ENCODE measurements at regions not wholly inside any gene's neighbourhood (a gene's known extent, or its start where the extent isn't known, plus 50 kb on each side); places are given as distances from the start of the nearest gene placed in this dataset.

DNA sequence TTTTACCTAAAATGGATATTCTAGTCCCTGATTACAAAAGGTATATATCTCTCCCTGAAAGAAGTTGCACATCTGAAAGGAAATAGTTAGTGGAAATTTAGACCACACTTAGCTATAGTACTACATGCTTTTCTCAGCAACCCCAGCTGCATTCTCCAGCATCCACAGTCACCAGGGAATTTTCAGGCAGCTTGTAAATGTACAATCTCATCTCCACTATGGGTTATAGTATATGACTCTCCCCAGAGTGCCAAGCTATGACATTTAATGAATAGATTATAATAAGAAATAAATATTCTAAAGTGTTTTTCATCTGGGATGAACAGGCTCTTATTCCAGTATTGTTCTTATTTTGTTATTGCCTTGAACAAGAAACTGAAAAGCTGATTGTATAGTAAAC is 197.6 kb upstream of the HNRNPA3 start:
- Mint-ChIP-seq H3K27ac (no peak overlapping the region), H3K4me3 (no peak overlapping the region), H3K36me3 (no peaks in the 10 kb centered on the region), H3K9me3 (no peaks in the 10 kb centered on the region), H3K27me3 (ENCODE audit: low read depth) (no peaks in the 10 kb centered on the region), H3K4me1 (no peaks in the 10 kb centered on the region)
- DNase-seq (ENCODE audit: low spot score) (no peak), ATAC-seq (no peak)
- ChIA-PET POLR2A (no interaction called here), CTCF (no interaction called here)
- TF ChIP-seq ZNF232 (CRISPR knock-in tag; IDR thresholded peaks at IDR 0.05), result no peak
- TF ChIP-seq ESRRA (CRISPR knock-in tag; IDR thresholded peaks at IDR 0.05; ENCODE audit: borderline replicate concordance), result no peak
- TF ChIP-seq, protein P1, sequence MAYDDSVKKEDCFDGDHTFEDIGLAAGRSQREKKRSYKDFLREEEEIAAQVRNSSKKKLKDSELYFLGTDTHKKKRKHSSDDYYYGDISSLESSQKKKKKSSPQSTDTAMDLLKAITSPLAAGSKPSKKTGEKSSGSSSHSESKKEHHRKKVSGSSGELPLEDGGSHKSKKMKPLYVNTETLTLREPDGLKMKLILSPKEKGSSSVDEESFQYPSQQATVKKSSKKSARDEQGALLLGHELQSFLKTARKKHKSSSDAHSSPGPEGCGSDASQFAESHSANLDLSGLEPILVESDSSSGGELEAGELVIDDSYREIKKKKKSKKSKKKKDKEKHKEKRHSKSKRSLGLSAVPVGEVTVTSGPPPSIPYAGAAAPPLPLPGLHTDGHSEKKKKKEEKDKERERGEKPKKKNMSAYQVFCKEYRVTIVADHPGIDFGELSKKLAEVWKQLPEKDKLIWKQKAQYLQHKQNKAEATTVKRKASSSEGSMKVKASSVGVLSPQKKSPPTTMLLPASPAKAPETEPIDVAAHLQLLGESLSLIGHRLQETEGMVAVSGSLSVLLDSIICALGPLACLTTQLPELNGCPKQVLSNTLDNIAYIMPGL (CRISPR knock-in tag; IDR thresholded peaks at IDR 0.05), result no peak
- TF ChIP-seq ZNF317 (CRISPR knock-in tag; IDR thresholded peaks at IDR 0.05; ENCODE audit: borderline replicate concordance, low read depth), result no peak
- no peak for TF ChIP-seq JUN (CRISPR knock-in tag; IDR thresholded peaks at IDR 0.05)
- no peak for TF ChIP-seq NFE2L1 (CRISPR knock-in tag; IDR thresholded peaks at IDR 0.05)
- TF ChIP-seq, protein P2, sequence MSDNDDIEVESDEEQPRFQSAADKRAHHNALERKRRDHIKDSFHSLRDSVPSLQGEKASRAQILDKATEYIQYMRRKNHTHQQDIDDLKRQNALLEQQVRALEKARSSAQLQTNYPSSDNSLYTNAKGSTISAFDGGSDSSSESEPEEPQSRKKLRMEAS (CRISPR knock-in tag; IDR thresholded peaks at IDR 0.05), result no peak

DNA sequence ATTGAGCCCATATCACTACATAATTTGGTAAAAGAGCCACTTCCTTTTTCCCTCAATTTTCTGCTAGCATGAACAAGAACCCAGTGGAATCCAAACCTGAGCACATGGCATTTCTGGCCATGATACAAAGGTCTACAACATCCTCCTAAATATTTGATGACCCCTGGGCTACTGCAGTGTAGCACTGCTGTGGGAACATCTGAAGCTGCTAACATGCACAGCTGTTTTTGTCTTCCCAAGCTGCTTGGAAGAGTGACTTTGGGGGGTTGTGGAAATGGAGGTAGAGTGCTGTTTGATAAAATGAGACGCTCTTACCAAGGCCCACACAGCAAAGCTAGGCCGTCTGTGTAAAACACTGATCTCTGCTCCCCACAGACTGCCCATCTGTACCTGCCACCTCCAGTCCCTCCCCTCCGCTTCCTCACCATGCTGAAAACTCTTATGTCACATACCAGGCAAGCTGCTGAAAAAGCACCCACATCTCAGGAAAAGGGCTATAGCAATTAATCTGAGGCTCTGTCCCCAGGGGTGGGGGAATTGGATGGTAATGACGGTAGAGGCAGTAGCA is 197.2 kb upstream of the HNRNPA3 start:
- no peak for ATAC-seq
- Mint-ChIP-seq H3K27ac (no peak overlapping the region), H3K4me1 (no peaks in the 10 kb centered on the region), H3K27me3 (ENCODE audit: low read depth) (no peaks in the 10 kb centered on the region), H3K4me3 (no peak overlapping the region), H3K9me3 (no peaks in the 10 kb centered on the region), H3K36me3 (no peaks in the 10 kb centered on the region)
- ChIA-PET CTCF (no interaction called here), POLR2A (no interaction called here)
- no peak for DNase-seq (ENCODE audit: low spot score)
- TF ChIP-seq, protein P3, sequence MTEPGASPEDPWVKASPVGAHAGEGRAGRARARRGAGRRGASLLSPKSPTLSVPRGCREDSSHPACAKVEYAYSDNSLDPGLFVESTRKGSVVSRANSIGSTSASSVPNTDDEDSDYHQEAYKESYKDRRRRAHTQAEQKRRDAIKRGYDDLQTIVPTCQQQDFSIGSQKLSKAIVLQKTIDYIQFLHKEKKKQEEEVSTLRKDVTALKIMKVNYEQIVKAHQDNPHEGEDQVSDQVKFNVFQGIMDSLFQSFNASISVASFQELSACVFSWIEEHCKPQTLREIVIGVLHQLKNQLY (CRISPR knock-in tag; IDR thresholded peaks at IDR 0.05), result no peak
- TF ChIP-seq, protein P4, sequence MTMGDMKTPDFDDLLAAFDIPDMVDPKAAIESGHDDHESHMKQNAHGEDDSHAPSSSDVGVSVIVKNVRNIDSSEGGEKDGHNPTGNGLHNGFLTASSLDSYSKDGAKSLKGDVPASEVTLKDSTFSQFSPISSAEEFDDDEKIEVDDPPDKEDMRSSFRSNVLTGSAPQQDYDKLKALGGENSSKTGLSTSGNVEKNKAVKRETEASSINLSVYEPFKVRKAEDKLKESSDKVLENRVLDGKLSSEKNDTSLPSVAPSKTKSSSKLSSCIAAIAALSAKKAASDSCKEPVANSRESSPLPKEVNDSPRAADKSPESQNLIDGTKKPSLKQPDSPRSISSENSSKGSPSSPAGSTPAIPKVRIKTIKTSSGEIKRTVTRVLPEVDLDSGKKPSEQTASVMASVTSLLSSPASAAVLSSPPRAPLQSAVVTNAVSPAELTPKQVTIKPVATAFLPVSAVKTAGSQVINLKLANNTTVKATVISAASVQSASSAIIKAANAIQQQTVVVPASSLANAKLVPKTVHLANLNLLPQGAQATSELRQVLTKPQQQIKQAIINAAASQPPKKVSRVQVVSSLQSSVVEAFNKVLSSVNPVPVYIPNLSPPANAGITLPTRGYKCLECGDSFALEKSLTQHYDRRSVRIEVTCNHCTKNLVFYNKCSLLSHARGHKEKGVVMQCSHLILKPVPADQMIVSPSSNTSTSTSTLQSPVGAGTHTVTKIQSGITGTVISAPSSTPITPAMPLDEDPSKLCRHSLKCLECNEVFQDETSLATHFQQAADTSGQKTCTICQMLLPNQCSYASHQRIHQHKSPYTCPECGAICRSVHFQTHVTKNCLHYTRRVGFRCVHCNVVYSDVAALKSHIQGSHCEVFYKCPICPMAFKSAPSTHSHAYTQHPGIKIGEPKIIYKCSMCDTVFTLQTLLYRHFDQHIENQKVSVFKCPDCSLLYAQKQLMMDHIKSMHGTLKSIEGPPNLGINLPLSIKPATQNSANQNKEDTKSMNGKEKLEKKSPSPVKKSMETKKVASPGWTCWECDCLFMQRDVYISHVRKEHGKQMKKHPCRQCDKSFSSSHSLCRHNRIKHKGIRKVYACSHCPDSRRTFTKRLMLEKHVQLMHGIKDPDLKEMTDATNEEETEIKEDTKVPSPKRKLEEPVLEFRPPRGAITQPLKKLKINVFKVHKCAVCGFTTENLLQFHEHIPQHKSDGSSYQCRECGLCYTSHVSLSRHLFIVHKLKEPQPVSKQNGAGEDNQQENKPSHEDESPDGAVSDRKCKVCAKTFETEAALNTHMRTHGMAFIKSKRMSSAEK (CRISPR knock-in tag; IDR thresholded peaks at IDR 0.05; ENCODE audit: borderline replicate concordance), result no peak
- TF ChIP-seq, protein P5, sequence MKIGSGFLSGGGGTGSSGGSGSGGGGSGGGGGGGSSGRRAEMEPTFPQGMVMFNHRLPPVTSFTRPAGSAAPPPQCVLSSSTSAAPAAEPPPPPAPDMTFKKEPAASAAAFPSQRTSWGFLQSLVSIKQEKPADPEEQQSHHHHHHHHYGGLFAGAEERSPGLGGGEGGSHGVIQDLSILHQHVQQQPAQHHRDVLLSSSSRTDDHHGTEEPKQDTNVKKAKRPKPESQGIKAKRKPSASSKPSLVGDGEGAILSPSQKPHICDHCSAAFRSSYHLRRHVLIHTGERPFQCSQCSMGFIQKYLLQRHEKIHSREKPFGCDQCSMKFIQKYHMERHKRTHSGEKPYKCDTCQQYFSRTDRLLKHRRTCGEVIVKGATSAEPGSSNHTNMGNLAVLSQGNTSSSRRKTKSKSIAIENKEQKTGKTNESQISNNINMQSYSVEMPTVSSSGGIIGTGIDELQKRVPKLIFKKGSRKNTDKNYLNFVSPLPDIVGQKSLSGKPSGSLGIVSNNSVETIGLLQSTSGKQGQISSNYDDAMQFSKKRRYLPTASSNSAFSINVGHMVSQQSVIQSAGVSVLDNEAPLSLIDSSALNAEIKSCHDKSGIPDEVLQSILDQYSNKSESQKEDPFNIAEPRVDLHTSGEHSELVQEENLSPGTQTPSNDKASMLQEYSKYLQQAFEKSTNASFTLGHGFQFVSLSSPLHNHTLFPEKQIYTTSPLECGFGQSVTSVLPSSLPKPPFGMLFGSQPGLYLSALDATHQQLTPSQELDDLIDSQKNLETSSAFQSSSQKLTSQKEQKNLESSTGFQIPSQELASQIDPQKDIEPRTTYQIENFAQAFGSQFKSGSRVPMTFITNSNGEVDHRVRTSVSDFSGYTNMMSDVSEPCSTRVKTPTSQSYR (CRISPR knock-in tag; IDR thresholded peaks at IDR 0.05), result no peak
- TF ChIP-seq, protein P6, sequence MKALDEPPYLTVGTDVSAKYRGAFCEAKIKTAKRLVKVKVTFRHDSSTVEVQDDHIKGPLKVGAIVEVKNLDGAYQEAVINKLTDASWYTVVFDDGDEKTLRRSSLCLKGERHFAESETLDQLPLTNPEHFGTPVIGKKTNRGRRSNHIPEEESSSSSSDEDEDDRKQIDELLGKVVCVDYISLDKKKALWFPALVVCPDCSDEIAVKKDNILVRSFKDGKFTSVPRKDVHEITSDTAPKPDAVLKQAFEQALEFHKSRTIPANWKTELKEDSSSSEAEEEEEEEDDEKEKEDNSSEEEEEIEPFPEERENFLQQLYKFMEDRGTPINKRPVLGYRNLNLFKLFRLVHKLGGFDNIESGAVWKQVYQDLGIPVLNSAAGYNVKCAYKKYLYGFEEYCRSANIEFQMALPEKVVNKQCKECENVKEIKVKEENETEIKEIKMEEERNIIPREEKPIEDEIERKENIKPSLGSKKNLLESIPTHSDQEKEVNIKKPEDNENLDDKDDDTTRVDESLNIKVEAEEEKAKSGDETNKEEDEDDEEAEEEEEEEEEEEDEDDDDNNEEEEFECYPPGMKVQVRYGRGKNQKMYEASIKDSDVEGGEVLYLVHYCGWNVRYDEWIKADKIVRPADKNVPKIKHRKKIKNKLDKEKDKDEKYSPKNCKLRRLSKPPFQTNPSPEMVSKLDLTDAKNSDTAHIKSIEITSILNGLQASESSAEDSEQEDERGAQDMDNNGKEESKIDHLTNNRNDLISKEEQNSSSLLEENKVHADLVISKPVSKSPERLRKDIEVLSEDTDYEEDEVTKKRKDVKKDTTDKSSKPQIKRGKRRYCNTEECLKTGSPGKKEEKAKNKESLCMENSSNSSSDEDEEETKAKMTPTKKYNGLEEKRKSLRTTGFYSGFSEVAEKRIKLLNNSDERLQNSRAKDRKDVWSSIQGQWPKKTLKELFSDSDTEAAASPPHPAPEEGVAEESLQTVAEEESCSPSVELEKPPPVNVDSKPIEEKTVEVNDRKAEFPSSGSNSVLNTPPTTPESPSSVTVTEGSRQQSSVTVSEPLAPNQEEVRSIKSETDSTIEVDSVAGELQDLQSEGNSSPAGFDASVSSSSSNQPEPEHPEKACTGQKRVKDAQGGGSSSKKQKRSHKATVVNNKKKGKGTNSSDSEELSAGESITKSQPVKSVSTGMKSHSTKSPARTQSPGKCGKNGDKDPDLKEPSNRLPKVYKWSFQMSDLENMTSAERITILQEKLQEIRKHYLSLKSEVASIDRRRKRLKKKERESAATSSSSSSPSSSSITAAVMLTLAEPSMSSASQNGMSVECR (CRISPR knock-in tag; IDR thresholded peaks at IDR 0.05; ENCODE audit: borderline replicate concordance), result no peak
- TF ChIP-seq, protein P7, sequence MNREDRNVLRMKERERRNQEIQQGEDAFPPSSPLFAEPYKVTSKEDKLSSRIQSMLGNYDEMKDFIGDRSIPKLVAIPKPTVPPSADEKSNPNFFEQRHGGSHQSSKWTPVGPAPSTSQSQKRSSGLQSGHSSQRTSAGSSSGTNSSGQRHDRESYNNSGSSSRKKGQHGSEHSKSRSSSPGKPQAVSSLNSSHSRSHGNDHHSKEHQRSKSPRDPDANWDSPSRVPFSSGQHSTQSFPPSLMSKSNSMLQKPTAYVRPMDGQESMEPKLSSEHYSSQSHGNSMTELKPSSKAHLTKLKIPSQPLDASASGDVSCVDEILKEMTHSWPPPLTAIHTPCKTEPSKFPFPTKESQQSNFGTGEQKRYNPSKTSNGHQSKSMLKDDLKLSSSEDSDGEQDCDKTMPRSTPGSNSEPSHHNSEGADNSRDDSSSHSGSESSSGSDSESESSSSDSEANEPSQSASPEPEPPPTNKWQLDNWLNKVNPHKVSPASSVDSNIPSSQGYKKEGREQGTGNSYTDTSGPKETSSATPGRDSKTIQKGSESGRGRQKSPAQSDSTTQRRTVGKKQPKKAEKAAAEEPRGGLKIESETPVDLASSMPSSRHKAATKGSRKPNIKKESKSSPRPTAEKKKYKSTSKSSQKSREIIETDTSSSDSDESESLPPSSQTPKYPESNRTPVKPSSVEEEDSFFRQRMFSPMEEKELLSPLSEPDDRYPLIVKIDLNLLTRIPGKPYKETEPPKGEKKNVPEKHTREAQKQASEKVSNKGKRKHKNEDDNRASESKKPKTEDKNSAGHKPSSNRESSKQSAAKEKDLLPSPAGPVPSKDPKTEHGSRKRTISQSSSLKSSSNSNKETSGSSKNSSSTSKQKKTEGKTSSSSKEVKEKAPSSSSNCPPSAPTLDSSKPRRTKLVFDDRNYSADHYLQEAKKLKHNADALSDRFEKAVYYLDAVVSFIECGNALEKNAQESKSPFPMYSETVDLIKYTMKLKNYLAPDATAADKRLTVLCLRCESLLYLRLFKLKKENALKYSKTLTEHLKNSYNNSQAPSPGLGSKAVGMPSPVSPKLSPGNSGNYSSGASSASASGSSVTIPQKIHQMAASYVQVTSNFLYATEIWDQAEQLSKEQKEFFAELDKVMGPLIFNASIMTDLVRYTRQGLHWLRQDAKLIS (CRISPR knock-in tag; IDR thresholded peaks at IDR 0.05; ENCODE audit: borderline replicate concordance), result no peak
- TF ChIP-seq MYBL2 (CRISPR knock-in tag; IDR thresholded peaks at IDR 0.05), result no peak
- TF ChIP-seq ESRRA (CRISPR knock-in tag; IDR thresholded peaks at IDR 0.05; ENCODE audit: borderline replicate concordance), result no peak
- TF ChIP-seq GTF2I (CRISPR knock-in tag; conservative IDR thresholded peaks at IDR 0.05), result no peak
- no peak for TF ChIP-seq JAZF1 (CRISPR knock-in tag; IDR thresholded peaks at IDR 0.05)

Measured in WTC11 (cell line).